Activated naive CD4-positive, alpha-beta T cell treated with Interleukin-2 at 50 U/mL for 16 hours (primary cell): ENCODE measurements at regions not wholly inside any gene's neighbourhood (a gene's known extent, or its start where the extent isn't known, plus 50 kb on each side); places are given as distances from the start of the nearest gene placed in this dataset.
"Not testable (repeated sequence)": the region's sequence is repeated elsewhere in the genome, so short reads cannot be mapped to it uniquely, and the experiment has no call there.

ENCODE experiments used
- DNase-seq: peaks from one replicate; pipeline ENCODE4 v3.0.0-alpha.2; 2020

GRCh38 chr13:23050126-23050525, 130.7 kb upstream of the SGCG start:
- no peak for DNase-seq

GRCh38 chr13:23053711-23054110, 127.1 kb upstream of the SGCG start:
- not testable (repeated sequence) for DNase-seq

DNA sequence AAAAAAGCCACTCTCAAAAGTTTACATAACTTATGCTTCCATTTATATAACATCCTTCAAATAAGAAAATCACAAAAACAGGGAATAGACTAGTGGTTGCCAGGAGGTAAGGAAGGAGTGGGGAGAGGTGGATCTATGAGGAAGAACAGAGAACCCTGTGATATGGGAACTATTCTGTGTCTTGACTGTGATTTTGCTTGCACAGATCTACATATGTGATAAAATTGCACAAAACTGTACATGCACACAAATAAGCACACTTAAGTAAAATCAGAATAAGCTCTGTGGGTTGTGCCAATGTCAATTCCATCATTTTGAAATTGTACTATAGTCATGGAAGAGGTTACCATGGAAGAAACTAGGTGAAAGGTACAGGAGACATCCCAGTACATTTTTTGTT, 121.6 kb upstream of the SGCG start:
- no peak for DNase-seq

DNA sequence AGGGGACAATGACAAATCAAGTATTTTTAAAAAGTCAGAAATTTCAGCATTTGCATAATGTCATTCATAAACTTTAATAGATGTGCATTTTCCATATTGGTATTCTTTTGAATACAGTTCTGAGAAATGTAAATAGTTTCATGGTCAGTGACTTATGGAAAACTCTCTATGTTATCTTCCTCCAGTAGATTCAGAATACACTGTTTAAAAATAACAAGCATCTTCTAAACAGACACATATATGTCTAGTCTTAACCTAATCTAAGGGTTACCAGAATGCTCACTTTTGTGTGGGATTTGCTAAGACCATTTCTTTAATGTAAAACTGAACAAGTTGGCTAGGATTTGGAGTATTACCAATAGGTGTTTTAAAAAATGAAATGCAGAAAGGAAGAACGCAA, 119.8 kb upstream of the SGCG start:
- no peak for DNase-seq

DNA sequence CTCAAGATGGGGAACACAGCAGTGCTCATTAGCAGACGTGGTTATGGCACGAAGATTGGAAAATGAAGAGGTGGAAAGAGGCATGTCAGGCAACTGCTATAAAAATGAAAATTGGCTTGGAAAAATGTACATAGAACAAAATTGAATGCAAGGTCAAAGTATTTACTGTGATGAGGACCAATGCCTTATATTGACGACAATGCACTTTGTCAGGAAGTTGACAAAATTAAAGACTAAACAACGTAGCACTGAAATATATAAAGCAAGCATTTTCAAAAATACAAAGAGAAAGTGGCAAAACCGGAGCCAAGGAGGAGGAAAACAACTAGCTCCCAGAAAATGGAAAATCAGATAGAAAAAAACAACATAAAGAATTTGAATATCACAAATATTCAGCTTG, 113.7 kb upstream of the SGCG start:
- no peak for DNase-seq

DNA sequence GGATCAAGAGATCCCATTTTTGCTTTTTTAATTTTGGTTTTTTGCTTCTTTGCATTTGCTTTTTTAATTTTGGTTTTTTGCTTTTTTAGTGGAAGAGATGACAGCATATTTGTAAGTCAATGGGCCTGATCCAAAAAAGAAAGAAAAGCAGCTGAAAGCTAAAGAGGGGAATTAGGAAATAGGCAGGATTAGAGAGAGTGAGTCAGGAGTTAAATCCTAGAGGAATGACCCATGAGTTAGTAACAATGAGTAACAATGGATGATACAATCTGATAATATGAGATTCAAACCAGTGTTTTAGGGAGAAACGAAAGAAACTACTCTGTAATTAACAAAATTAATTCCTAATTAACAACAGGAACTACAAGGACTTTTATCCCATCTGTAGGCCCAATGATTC, 111.2 kb upstream of the SGCG start:
- DNase-seq = no peak

DNA sequence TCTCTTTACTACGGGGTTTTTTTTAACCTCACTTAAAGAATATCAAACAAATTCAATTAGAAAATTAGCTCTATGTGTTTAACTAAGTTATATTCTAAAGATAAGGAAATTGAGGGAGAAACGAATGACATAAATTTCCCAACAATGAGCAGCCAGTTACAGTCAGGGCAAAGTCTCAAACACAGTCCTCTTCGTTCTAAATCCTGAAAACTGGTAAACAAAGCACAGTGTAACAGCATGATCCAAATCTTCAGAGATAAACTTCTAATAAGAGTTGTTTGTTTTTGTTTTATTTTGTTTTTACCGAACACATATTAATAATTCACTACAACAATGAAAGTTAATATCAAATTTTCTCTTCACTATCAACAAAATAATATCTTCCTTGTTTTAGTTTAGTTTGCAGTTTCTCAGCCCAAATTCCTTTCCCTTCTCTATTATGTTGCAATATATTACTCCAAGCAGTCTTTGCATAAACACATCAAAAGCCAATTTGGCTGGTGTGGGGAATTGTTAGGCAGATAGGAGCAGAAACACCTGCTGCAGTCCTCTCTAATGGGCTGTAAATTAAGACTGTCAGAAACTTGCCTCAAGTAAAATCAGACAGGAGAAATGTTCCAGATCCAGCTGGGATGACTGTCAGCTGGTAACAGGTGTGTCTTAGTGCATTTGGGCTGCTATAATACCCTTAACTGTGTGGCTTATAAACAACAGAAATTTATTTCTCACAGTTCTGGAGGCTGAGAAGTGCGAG, 106.5 kb upstream of the SGCG start:
- DNase-seq = no peak

DNA sequence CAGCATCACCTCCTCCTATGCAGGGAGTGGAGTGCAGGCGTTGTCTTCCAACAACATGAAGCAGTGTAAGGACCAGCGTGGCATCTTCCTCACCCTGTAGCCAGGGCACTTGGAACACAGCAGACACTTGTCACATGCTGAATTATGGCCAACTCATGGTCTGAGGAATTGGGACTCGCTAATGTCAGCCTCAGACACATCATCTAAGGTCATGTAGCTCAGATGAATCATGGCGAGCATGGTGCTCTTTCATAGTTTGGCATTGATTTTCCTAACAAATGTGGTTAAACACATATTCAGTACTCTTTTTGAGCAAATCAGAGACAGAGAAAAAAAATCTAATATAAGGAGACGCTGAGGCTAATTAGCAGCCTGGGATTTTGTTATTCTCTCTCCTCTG, 99.6 kb upstream of the SGCG start:
- DNase-seq = no peak

GRCh38 chr13:23081901-23082300, 98.9 kb upstream of the SGCG start:
- no peak for DNase-seq

DNA sequence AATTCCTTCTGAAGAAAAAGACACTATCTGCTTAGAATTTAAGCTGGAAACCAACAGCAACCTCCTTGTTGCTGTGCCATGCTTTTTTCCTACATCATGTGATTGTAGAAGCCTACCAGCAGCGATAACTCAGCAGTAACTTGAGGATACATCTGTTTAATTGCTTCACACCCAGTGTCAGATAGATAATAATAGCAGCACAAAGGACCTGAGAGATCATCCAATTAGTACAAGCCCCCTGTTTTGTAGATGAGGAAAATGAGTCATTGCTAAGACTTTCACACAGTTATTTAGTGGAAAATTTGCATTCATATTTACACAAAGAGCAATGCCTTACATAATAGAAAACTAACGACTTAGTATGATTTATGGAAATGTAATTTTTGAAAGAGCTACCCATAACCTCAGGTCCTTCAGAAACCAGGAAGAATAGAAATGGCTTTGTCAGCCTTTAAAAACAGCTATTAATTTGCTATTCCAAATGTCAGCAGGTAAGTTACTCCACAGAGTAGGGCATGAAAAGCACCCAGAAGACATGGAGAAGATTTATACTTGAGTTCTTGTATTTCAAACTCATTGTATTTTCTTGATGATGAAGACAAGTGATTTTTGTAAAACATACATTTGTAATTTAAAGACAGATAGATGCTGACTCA, 93.7 kb upstream of the SGCG start:
- DNase-seq = no peak

DNA sequence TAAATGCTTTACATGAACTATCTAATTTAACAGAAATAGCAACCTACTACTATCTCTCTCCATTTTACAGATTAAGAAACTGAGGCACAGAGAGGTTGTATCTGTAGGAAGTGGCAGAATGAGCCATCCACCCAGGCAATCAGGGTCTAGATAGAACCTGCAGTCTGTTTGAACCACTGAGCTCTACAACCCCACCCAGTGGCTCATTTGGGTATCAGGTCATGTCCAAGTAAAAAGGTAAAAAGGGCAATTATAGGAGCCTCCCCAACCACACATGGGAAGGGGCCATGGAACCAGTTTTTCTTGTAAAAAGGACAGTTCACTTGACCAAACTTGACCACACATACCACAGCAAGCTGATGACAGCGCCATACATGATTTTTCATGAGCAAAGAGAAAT, 92.9 kb upstream of the SGCG start:
- DNase-seq = peak; percentile 3

DNA sequence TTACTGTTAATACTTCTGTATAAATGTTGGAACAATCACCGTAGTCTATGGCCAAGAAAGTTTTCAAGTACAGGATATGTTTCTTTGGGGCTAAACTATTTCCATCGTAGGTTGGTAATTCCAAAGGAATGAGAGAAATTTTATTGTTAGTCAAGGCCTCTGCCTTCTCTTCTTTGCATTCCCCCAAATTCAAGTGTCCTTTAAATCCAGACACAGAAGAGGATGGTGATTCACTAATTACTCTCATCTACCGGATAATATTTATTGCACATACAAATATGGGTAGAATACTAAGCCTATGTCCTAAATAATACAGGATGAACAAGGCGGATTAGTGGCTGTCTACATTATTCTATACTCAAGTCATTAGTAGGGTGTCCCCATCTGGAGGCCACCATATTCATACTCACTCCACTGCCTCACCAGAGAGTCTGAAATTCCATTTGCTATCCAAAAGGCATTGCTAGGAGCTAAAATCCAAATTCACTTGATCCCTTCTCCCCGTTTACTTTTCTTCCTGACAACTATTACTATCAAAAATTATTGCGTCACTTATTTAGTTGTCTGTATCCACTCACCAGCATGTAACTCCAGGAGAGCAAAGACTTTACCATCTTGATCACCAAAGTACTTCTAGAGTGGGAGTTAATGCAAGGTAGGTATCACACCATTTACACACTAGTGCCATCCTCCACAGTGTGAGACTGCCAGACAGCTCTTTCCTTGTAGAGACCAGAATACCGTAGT, 82.4 kb upstream of the SGCG start:
- no peak for DNase-seq

DNA sequence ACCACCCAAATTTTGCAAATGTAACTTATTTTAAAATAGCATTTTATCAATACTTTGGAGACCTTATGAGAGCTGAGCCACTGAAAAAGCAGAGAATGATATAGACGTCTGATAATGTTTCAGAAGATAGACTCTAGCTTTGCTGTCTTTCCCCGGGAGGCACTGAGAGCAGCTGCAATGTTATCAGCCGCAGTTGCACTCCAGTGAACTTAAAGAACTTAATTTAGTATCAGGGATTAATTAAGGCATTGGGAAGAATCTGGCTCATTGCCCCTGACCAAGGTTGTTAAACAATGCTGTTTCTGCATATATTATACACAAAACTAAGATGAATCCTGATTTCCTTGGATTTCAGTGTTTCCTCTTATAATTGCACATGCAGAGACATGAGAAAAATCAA, 75.7 kb upstream of the SGCG start:
- no peak for DNase-seq

DNA sequence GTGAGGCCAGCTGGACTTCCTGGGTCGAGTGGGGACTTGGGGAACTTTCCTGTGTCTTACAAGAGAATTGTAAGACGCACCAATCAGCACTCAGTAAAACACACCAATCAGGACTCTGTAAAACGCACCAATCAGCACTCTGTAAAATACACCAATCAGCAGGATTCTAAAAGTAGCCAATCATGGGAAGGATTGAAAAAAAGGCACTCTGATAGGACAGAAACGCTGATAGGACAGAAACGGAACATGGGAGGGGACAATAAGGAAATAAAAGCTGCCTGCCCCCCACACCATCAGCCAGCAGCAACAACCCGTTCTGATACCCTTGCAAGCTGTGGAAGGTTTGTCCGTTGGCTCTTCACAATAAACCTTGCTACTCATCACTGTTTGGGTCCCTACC, 73.1 kb upstream of the SGCG start:
- DNase-seq = no peak

- no peak for DNase-seq
Observed at GRCh38 chr13:23119131-23119530, 61.6 kb upstream of the SGCG start.

- DNase-seq = not testable (repeated sequence)
Observed at GRCh38 chr13:23127540-23127939, 53.2 kb upstream of the SGCG start.

GRCh38 chr13:23129331-23129730, 51.4 kb upstream of the SGCG start:
- DNase-seq = no peak
